ENCODE measurements at regions not wholly inside any gene's neighbourhood (a gene's known extent, or its start where the extent isn't known, plus 50 kb on each side); places are given as distances from the start of the nearest gene placed in this dataset.

GRCh38 chr4:145248971-145249370, 68.6 kb upstream of the OTUD4 start:
- DNase-seq (ENCODE audit: low read depth in 2 of 2) = no peak

GRCh38 chr4:145248502-145248901, 68.1 kb upstream of the OTUD4 start:
- DNase-seq (ENCODE audit: low read depth in 2 of 2) = no peak

- DNase-seq (ENCODE audit: low read depth in 2 of 2) = peak; percentile 9 to 51
These were observed 53.8 kb upstream of the OTUD4 start for GRCh38 chr4:145234091-145234706.

DNA sequence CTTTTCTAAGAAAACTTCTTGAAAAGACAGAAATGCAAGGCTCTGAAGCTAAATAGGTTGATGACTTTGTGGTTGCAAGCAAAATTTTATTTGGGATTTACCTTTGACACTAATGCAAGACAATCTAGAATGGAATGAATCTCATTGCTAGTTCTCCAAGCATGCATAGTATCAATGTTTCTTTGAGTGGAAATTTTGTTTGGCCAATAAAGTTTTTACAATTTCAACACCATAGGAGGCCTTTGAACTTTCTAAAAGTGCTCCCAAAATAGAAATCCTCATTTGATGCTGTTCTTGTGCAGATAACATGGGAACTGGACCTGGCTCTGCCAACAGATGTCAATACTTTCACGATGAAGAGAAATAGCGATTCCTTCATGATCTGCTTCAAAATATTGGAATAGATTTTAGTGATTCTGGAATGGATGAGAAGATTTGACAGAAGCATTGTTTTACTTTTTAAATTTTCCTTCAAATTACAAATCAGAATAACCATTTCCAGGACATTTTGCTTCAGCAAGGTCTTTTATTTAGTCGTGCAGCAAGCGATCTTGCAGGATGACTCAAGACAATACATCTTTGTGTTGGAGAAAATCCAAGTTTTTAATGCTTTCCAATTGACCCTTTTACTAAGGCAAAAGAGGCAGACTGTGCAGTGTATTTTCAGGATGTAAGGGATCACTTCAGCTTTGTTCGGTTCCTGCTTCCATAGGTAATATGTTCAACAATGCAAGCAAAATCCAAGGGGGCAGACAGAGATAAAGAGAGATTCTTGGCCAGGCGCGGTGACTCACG, 51.7 kb upstream of the OTUD4 start:
- no peak for DNase-seq (ENCODE audit: low read depth in 2 of 2)

- DNase-seq (ENCODE audit: low read depth in 2 of 2) = no peak
These were observed 50.3 kb upstream of the OTUD4 start for GRCh38 chr4:145230726-145231125.

All from stimulated activated CD4-positive, alpha-beta T cell treated with anti-CD3 and anti-CD28 coated beads, Interleukin-15, amount 100 ng/mL, for 48 hours (primary cell).